GM10266 (cell line): ENCODE measurements at regions not wholly inside any gene's neighbourhood (a gene's known extent, or its start where the extent isn't known, plus 50 kb on each side); places are given as distances from the start of the nearest gene placed in this dataset.
"Not testable (repeated sequence)": the region's sequence is repeated elsewhere in the genome, so short reads cannot be mapped to it uniquely, and the experiment has no call there.

ENCODE experiments used
- DNase-seq: peaks from one replicate; pipeline ENCODE4 v3.0.0; 2012; ENCODE audit errors: extremely low spot score
- CTCF ChIP-seq: IDR thresholded peaks from 2 replicates; pipeline ENCODE4 v1.5.1; 2012; ENCODE audit warnings: mild to moderate bottlenecking, low read depth; ENCODE audit not compliant: control insufficient read depth, insufficient read depth; ENCODE audit errors: missing control alignments

- DNase-seq = no peak
- TF ChIP-seq CTCF = no peak
Measured at GRCh38 chr5:75839547-75839946, 122.3 kb upstream of the POC5 start.

GRCh38 chr5:75837258-75837841, 120.1 kb upstream of the POC5 start:
- no peak for DNase-seq
- no peak for TF ChIP-seq CTCF

DNA sequence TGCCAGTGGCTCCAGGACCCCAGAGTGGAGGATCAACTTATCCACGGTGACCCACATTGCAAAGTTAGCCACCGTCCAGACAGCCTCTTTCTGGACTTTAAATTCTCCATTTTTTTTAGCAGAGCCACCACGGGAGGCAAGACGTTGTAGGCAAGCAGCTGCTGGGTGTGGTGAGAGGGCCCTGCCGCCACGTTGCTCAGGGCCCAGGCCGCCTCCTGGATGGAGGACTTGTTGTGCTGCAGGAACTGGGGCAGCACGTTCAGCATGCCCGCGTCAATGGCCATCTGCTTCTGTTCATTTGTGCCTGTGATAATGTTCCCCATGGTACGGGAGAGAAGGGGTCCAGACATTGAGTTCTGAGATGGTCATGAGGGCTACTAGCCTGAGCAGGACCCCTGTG, 114.3 kb upstream of the POC5 start:
- DNase-seq = no peak
- TF ChIP-seq CTCF = no peak

DNA sequence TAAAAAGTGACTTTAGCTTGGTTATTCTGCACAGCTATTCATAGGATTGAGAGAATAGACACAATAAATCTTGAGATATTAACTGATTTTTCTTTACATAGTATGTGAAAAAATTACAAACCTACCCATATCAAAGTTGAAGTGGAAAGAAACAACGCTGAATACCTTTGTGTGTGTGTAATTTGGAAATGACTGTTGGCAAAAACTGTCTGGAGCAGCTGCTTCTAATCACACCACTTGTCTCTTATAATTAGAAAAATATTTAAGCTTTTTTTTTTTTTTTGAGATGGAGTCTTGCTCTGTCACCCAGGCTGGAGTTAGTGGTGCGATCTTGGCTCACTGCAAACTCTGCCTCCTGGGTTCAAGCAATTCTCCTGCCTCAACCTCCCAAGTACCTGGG, 110.8 kb upstream of the POC5 start:
- DNase-seq = no peak
- TF ChIP-seq CTCF = no peak

- no peak for DNase-seq
- TF ChIP-seq CTCF = no peak
Measured at GRCh38 chr5:75824323-75824722, 107.1 kb upstream of the POC5 start.

DNA sequence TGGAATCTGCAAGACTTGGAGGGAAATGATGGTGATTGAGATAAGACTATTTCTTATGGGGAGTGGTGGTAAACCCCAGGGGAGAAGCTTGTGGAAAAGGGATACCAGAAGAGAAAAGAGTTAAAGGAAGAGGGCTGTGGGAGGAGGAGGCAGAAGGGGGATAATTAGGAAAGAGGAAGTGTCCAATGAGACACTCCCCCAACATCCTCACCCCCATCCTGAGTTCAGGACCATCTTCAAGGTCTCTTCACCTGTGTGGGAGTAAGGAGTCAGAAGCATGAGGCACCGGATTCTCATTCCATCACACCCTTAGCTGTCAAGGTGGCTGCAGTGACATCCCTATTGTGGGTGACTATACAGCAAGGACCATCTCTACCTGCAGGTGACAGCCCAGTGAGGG, 106.6 kb upstream of the POC5 start:
- no peak for DNase-seq
- no peak for TF ChIP-seq CTCF

- no peak for TF ChIP-seq CTCF
- no peak for DNase-seq
Measured at GRCh38 chr5:75818661-75819060, 101.4 kb upstream of the POC5 start.

DNA sequence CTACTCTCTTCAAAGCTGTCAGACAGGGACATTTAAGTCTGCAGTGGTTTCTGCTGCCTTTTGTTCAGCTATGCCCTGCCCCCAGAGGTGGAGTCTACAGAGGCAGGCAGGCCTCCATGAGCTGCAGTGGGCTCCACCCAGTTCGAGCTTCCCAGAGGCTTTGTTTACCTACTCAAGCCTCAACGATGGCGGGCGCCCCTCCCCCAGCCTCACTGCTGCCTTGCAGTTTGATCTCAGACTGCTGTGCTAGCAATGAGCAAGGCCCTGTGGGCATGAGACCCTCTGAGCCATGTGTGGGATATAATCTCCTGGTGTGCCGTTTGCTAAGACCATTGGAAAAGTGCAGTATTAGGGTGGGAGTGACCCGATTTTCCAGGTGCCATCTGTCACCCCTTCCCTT, 82.5 kb upstream of the POC5 start:
- DNase-seq = not testable (repeated sequence)

DNA sequence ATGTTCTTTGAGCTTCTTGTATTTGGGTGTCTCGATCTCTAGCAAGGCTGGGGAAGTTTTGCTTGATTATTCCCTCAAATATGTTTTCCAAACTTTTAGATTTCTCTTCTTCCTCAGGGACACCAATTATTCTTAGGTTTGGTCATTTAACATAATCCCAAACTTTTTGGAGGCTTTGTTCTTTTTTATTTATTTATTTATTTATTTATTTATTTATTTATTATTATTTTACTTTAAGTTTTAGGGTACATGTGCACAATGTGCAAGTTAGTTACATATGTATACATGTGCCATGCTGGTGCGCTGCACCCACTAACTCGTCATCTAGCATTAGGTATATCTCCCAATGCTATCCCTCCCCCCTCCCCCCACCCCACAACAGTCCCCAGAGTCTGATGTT, 52.1 kb upstream of the POC5 start:
- DNase-seq = not testable (repeated sequence)
